A549 (cell line): ENCODE measurements at regions not wholly inside any gene's neighbourhood (a gene's known extent, or its start where the extent isn't known, plus 50 kb on each side); places are given as distances from the start of the nearest gene placed in this dataset.

ENCODE experiments used
- MAX ChIP-seq: IDR thresholded peaks from 2 replicates; pipeline ENCODE4 v1.6.1; 2012
- POLR2A ChIP-seq: IDR thresholded peaks from 2 replicates; pipeline ENCODE4 v1.6.1; 2012; ENCODE audit warnings: mild to moderate bottlenecking, low read length
- TF ChIP-seq, protein P1 (sequence below): fragments of 200-600 bp; sonication (generic); IDR thresholded peaks from 2 replicates; pipeline ENCODE4 v1.6.1; 2016; ENCODE audit warnings: antibody characterized with exemption, mild to moderate bottlenecking, moderate library complexity

DNA sequence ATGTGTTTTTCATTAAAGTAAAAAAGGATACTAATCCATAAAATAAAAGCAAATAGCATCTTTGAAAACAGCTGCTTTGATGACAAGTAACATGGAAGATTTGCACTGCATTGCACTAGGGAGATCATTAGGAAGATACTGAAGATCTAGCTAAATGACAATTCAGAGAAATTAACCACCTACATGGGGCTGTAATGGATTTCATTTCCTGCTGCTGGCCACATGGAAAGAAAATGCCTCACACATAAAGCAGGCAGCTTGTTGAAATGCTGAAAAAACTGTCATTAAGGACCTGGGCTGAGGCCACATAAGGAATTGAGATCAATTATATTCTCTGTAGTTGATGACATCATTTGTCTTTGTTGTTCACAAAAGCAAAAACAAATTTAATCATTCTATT lies 94.1 kb downstream of the PYDC2 start:
- TF ChIP-seq MAX (no peak), POLR2A (no peak)
- TF ChIP-seq, protein P1, sequence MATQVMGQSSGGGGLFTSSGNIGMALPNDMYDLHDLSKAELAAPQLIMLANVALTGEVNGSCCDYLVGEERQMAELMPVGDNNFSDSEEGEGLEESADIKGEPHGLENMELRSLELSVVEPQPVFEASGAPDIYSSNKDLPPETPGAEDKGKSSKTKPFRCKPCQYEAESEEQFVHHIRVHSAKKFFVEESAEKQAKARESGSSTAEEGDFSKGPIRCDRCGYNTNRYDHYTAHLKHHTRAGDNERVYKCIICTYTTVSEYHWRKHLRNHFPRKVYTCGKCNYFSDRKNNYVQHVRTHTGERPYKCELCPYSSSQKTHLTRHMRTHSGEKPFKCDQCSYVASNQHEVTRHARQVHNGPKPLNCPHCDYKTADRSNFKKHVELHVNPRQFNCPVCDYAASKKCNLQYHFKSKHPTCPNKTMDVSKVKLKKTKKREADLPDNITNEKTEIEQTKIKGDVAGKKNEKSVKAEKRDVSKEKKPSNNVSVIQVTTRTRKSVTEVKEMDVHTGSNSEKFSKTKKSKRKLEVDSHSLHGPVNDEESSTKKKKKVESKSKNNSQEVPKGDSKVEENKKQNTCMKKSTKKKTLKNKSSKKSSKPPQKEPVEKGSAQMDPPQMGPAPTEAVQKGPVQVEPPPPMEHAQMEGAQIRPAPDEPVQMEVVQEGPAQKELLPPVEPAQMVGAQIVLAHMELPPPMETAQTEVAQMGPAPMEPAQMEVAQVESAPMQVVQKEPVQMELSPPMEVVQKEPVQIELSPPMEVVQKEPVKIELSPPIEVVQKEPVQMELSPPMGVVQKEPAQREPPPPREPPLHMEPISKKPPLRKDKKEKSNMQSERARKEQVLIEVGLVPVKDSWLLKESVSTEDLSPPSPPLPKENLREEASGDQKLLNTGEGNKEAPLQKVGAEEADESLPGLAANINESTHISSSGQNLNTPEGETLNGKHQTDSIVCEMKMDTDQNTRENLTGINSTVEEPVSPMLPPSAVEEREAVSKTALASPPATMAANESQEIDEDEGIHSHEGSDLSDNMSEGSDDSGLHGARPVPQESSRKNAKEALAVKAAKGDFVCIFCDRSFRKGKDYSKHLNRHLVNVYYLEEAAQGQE, result no peak
